Midbrain (tissue), 1 donor: ENCODE measurements at regions not wholly inside any gene's neighbourhood (a gene's known extent, or its start where the extent isn't known, plus 50 kb on each side); places are given as distances from the start of the nearest gene placed in this dataset.

Source experiments
- DNase-seq: peaks from one replicate; lab custom pipeline; 2025; lab: John Stamatoyannopoulos, UW

DNA sequence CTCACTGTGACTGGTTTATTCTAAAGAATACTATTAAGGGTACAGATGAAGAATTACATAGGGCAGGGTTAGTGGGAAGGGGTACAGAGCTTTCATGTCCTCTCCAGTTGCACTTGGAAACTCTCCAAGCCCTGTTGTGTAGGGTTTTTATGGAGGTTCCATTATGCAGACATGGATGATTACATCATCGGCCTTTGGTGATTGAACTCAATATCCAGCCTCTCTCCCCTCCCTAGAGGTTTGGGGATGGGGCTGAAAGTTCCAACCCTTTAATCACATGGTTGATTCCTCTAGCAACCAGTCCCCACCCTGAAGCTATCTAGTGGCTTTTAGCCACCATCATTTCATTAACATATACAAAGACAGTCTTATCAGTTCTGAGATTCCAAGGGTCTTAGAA, 472.6 kb downstream of the BUD13 start:
- no peak for DNase-seq

DNA sequence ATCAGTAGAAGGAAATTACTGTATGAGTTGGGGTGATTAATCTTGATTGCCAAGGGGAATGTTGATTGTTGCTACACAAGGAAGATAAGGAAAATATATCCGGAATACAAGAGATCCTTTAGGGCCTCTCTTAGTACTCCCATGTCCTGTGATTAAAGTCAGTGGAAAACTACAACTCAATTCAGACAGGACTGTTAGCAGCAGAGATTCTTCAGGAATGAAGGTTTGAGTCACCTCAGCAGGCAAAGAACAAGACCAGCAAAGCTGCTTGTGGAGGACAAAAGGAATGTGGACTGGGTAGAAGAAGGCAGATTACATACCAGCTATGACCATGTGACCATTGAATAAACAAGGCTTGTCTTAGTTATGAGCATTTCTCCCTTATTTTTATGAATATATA, 478.2 kb downstream of the BUD13 start:
- no peak for DNase-seq

DNA sequence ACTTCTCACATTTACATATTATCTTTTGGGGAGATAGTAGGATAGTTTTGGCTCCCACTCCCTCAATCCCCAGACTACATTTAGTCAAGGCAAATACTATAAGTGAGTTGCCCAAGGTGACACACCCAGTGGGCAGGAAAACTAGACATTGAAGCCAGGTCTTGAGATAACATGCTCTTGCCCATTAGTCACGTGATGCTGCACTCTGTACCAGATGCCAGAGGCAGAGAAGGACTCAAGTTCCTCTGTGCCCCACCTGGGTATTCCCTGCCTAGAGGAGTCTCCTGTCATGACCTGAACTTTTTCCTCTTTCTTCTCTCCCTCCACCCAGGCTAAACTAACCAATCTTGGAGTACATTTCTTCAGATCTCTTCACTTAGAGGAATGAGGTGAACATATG, 484.9 kb downstream of the BUD13 start:
- no peak for DNase-seq

DNA sequence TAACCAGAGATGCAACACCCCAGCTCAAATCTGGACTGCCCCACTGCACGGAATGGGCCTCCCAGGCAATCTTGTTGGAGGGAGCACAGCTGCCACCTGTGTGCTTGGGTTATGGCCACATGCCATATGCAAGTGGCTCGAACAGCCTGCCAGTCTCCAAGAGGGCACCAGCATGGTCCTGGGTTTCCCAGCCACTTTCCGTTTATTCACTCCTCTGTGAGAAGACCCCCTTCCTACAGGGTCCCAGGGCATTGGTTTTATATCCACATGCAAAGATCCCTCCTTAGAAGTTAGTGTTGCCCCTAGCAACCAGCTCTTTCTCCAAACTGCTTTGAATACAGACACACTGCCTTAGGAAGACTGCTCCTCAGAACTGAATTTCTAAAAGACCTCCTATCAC, 487.8 kb downstream of the BUD13 start:
- no peak for DNase-seq

DNA sequence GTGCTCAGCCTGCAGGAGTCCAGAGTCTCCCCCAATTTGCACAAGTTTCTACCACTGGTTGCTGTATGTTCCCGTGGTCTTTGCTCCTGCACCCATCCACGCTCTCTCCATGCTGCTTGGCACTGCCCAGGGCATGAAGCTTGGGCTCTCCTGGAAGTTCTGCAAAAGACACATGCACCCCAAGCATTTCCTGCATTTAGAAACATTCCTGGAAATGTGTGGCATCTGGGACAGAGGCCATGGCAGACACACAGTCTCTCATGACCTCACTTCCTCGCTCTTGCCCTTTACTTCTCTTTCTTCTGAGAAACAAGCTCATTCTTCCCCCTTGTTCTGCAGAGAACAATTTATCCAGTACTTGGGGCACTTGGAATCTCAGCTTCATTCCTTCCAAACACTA, 489.5 kb downstream of the BUD13 start:
- DNase-seq: no peak

DNA sequence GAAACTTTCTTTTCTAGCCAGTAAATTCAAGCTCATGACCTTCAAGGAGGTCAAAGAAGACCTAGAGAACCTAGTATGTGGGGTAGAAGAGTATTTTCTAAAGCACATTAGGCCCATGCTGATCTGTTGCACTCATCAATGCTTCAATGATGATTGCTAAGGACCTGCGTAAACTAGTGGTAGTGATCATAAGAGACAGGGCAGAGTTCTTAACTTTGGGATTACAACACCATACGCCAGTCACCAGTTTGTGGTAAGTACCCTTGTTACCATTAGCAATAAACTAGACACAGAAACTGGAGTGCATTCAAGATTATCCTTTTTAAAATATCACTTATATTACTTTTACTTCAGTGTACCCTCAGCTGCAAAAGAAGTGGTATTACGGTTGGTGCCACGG, 490.3 kb downstream of the BUD13 start:
- no peak for DNase-seq

DNA sequence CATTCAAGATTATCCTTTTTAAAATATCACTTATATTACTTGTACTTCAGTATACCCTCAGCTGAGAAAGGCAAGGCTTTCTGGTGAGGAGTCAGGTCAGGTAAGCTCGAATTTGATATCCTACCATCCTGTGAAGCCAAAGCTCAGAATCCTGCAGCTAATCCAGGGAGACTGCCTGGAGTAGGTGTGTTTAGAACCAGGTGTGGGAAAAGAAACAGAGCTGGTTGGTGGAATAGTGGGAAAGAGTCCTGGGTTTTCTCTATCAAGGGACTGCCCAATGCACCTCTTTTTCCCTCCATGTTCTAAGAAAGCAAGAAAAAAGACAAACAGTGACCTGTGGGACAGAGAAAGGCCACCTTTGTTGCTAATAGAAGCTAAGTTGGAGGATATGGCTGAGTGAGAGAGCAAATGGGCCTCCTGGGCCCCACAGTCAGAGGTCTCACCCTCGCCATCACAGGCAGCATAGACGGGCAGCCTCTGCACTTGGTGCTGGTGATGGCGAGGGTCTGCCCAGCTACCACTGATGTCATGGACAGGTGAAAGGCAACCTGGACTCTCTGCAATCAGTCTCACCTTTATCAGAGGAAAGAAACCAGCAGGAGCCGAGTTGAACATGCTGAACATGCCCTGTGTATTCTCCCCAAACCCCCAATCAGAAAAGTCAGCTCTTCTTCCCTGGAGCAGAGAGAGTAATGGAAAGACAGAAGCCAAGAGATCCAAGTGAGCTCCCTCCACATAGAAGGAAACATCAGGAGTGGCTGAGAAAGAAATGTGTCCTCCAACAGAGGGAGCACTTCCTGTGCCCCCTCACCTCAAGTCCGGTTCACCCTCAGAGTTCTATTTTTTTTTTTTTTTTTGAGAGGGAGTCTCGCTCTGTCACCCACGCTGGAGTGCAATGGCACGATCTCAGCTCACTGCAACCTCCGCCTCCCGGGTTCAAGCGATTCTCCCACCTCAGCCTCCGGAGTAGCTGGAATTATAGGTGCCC, 491.3 kb downstream of the BUD13 start:
- DNase-seq: no peak

DNA sequence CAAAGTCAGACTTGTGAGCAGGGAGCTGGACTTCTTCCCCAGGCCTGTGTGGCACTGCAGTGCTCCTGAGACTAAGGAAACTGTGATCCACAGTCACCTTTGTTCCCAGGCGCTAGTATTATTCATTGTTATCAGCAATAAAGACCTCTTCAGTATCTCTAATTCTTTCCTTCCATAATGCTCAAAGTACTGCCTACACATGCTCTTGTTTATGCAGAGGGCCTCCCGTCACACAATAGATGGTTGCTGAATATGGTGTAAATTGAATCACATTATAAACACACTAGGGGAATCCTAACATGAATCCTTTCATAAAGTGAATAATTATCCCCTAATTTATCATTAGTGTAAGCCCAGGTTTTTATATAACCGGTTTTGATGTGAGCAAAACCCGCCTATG, 493.3 kb downstream of the BUD13 start:
- DNase-seq: no peak

DNA sequence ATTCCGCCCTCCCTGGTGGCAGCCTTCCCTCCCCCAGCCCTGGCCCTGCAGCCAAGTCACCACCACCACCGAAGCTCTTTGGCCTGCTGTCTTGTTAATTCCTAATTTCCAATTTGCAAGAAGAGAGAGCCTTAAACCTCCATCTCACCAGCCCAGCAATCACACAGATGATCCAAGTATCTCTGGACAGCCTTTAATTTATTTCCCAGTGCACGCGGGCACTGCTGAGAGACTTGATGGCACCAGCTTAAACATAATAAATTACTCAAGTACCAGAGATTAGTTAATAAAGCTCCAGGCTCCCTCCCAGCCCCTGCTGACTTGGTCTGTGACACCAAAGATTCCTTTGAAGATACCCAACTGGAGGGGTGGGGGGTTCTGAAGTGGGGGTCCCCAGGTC, 494.7 kb downstream of the BUD13 start:
- no peak for DNase-seq

DNA sequence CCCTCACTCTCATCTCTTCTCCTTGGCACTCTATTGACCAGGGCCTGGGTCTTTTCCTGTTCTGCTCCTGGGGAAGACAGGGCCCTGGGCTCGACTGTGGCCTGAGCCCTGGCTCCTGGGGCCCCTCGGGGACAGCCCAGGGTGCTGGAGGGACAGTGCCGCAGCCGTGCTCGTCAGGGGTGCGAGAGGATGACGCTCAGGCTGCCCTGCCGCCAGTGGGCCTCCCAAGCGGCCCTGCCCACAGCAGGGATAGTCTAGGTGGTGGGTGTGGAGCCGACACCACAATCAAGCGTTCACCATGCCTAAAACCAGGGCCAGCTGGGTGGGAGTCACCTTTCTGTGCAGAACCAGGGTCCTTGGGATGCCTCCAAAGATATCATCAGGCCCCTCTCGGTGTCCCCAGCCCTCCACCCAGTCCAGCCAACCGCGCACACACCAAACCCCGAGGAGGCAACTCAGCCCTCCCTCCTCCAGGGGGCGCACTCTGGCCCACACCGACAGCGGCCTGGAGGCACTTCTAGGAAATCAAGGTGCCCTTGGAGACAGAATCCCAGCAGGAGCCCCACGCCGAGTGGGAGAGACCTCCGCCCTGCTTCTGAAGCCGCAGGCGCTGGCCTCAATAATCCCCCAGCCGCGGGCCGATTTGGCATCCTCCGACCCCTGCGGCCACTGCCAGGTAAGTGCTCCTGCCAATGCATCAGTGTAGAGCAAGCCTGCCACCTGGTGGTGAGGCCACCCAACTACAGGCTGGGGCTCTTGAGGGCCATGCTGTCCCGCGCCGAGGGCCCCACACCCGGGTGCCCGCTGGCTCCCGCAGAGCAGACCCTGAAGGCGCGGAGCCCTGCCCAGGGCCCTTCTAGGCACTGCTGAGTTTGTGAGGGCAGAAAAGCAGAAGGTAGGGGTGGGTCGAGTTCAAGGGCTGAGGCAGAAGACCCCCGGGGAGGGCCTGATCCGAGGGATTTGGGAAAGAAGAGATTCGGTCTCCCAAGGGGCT, 496.4 kb downstream of the BUD13 start:
- DNase-seq: peak; percentile 68

DNA sequence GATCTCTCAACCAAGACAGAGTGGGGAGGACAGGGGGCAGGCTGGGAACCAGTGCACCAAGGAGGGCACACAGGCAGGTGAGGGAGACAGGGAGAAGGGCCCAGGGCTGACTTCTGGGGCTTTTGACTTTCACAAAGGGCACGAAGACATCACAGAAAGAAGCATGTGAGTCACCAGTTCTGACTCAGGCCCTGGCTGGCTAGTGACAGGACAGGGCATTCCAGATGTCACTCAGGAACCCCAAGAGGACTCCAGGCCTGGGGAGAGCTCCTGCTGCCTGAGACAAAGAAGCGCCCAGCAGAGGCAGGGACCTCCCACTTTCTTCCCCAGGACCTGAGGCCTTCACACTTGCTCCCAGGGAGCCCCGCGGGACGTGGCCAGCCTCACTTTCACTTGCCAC, 497.2 kb downstream of the BUD13 start:
- DNase-seq: no peak

DNA sequence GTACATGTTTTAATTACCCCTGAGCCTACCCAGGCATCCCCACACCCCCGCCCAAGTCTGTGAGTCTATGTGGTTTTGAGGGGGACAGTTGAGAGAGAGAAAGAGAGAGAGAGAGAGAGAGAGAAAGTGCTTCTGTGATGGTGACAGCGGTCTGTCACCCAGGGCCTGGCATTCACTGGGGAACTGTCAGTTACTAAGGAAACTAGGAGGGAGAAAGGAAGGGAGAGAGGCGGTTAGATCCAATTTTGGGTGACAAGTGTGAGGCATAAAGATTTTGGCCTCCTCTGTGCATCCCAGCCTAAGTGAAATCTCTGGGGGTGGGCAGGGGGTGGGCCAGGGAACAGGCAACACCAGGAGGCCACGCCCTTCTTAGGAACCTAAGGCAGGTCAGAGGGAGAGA, 498.3 kb downstream of the BUD13 start:
- DNase-seq: no peak

DNA sequence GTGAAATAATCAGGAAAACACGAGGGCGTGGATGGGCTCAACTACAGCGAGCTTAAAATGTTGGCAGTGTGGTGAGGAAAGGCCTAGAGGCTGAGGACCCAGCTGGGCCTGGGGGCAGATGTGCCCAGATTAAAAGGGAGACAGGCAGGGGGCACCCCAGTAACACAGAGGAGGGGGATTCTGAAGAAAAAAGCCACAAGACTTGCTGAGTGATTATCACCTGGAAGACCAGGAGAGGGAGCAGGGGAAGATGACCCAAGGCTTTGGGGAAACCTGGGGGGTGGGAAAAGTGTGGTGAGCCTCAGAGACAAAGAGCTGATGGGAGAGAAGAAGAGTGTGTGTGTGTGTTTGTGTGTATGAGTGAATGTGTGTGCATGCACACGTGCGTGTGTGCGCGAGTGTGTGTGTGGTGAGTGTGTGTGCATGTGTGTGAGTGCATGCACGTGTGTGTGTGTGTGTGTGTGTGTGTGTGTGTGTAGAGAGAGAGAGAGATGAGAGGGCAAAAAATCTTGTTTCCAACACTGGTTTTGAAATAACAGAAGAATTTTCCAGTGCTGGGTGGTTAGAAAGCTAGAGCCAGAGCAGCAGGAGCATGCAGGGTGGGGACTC, 500.5 kb downstream of the BUD13 start:
- no peak for DNase-seq

DNA sequence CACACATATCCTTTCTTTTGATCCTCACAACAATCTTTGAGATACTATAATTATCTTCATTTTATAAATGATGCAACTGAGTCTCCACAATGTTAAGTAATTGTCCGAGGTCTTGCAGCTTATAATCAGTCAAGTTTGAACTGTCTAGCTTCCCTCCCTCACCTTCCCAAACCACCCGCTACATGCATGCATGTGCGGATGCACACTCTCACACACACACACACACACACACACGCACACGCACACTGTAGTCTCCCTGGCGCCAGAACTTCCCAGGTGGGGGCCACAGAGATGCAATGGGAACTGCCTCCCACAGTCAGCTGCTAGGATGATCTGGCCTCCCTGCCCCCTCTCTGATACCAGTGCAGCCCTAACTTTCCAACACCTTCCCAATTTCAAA, 501.3 kb downstream of the BUD13 start:
- DNase-seq: no peak

DNA sequence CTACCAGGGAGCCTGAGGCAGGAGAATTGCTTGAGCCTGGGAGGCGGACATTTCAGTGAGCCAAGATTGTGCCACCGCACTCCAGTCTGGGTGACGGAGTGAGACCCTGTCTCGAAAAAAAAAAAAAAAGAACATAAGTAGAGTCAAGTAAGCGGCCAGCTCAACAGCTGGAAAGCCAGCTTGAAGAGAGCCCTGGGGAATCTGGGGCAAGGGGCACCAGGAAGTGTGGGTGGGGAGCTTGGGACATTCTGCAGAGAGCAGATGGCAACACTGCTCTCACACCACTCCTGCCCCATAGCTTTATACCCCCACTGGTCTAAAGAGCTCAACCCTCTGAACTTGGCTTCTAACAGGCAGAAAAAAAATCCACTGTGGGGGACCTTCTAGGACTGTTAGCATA, 505.6 kb downstream of the BUD13 start:
- DNase-seq: no peak

DNA sequence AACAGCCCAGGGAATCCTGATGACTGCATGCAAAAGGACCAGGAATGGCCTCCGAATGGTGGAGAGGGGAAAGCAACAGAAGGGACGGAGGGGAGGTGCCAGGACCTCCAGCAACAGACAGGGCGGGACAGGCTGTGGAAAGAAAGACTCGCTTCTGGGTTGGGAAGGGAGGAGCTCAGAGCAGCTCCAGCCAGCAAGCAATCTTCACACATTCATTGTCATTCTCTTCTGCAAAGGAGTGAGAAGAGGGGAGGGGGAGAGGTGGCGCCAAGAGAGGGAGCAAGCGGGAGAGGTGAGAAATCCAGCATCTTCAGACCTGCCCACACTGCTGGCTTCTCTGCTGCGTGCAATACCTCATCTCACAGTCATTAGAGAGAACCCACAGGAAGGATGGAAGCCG, 509.0 kb downstream of the BUD13 start:
- DNase-seq: no peak

DNA sequence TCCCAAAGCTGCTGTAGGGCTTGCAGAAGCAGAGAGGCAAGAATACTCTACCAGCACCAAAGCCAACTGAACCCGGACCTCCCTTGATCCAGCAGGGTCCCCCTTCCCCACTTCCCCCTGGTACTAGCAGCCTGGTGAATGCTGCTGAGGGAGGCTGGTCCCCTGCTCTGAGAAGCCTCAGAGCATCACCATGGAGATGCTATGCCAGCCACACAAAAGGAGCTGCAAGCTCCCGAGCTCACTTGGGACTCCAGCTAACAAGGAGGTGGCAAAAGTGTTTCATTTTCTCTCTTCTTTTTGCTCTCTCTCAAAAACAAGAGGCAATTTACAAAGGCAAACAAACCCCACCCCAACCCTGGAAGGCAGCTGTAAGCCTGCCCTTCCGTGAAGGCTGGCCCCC, 509.8 kb downstream of the BUD13 start:
- DNase-seq: peak; percentile 5

DNA sequence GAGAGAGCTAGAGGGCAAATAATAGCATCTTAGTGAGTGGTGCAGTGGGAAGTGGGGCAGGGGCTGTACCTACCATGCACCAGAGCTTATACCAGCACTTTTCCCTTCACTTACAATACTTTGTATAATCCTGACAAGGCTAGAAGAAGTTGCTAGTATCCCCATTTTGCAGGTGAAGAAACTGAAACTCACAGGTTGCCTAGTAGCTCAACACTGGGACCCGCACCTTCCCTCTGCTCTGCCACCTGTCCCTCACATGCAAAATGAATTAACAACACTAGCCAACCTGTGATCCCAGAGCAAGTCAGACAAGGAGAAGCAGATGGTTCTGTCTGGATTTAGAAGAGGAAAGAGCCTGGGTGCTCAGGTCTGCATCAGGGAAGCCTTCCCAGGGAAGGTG, 510.4 kb downstream of the BUD13 start:
- no peak for DNase-seq

DNA sequence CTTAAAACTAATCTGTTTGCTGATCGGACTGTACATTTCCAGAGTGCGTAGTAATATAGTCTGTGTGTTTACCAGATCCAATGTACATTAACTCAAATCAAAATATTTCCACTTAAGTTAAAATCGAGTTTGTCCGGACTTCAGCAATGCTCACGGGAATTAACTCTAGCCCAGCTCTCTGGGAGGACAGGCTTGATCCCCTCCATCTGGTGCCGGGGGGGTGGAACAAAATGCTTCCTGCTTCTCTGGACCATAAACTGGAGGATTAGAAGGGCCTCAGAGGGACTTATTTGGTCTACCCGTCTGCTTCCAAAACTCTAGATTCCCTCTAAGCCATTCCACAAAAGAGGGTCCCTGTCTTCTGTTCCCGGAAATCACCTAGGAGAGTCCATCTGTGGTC, 511.2 kb downstream of the BUD13 start:
- DNase-seq: no peak

DNA sequence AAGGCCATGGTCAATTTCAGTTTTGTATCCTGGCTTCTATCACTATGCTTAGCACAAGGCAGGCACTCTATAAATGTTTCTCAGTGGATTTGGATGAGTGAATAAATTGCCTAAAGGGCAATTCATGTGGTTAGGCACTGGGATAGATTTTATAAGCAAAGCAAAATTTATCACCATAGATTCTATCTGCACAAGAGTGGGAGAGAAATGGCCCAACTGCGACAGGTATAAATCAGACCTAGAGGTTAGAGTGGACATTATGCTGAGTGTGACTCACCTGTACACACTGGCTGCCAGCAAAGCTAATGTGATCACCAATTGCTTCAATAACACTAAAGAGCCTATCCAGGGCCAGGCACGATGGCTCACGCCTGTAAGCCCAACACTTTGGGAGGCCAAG, 514.0 kb downstream of the BUD13 start:
- DNase-seq: no peak

DNA sequence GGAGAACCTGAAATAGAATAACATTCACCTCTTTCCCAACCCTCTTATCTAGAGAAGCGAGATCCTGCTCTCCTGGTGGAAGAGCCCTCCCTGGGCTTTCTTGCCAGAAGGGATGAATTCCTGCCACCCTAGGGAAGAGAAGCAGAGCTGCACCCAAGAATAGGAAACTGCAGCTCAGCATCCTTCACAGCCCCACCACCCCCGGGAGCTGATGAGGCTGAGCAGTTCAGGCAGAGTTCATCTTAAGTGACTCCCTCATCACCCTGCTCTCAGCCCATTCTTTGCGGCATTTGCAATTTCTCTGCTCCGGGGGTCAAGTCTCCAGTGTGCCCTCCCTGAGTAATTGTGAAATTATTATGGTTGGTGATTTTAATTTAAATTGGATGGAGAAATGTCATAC, 514.9 kb downstream of the BUD13 start:
- DNase-seq: no peak

DNA sequence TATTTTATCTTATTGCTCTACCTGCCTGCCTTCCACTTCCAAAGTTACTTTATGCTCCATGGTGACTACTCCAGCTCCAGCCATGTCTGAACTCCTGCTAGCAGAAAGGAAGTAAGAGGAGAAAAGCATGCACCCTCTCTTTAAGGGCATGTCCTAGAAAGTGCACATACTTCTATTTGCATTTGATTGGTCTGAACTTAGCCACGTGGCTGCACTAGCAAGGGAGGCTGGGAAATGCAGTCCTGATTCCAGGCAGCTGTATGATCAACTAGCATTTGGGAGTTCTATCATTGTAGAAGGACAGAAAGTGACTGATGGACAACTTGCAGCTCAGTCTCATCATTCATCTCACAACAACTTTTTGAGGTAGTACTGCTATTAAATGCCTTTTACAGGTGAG, 515.7 kb downstream of the BUD13 start:
- no peak for DNase-seq
